ENCODE measurements at regions not wholly inside any gene's neighbourhood (a gene's known extent, or its start where the extent isn't known, plus 50 kb on each side); places are given as distances from the start of the nearest gene placed in this dataset.

- TF ChIP-seq CTCF (IDR thresholded peaks at IDR 0.05; ENCODE audit: low read depth, low read length): no peak
- no peak for TF ChIP-seq EZH2phosphoT487 (IDR thresholded peaks at IDR 0.05; ENCODE audit: low read depth)
These were observed 119.0 kb upstream of the CYRIA start for GRCh38 chr2:16784652-16785051.
